B cell (primary cell): ENCODE measurements at regions not wholly inside any gene's neighbourhood (a gene's known extent, or its start where the extent isn't known, plus 50 kb on each side); places are given as distances from the start of the nearest gene placed in this dataset.

Experiments
- ATAC-seq: fragments of 200-7000 bp; cut with Tn5 transposase; one replicate; pipeline ENCODE4 v1.10.0; 2021; ENCODE audit warnings: low read depth, mild to moderate bottlenecking, moderate number of reproducible peaks, moderate library complexity
- CTCF ChIA-PET: fragments of 350-600 bp; sonication (Branson Sonifier 250); formaldehyde crosslinking; loops from one replicate; lab custom pipeline; 2021; ENCODE audit warnings: antibody characterized with exemption, inconsistent platforms; lab: Charles Lee
- POLR2A ChIA-PET: fragments of 350-600 bp; sonication (Branson Sonifier 250); formaldehyde crosslinking; loops from one replicate; lab custom pipeline; 2021; ENCODE audit warnings: antibody characterized with exemption; lab: Charles Lee
- DNase-seq: peaks from one replicate; pipeline ENCODE4 v3.0.0; 2013
- H2AFZ ChIP-seq: 2 replicates; pipeline ENCODE4 v1.6.1; 2012; ENCODE audit warnings: mild to moderate bottlenecking, low read depth, low read length; ENCODE audit not compliant: insufficient read depth, poor library complexity, severe bottlenecking
- H3K27ac ChIP-seq, 2 donors: 1 replicate in 1 of 2; 2 replicates in 1 of 2; pipeline ENCODE4 v1.5.1; 2012 to 2013; ENCODE audit warnings: low read length in 2 of 2, mild to moderate bottlenecking in 2 of 2, moderate library complexity in 1 of 2
- H3K27me3 ChIP-seq, 4 experiments: fragments of 200-600 bp in 1 of 4; sonication (generic) in 1 of 4; replicated peaks in 1 of 4; 1 replicate in 2 of 4; 2 replicates in 2 of 4; pipeline versions ENCODE4 v1.6.1 to v1.7.0; 2013 to 2016; ENCODE audit warnings: low read length in 3 of 4, mild to moderate bottlenecking in 2 of 4, mixed read lengths in 1 of 4, moderate library complexity in 1 of 4; ENCODE audit not compliant: insufficient read depth in 4 of 4, control insufficient read depth in 3 of 4; ENCODE audit errors: control extremely low read depth in 1 of 4
- H3K36me3 ChIP-seq, 2 experiments: replicated peaks in 1 of 2; 1 replicate in 1 of 2; 2 replicates in 1 of 2; pipeline versions ENCODE4 v1.6.1 to v1.7.1; 2013; ENCODE audit warnings: low read length in 1 of 2; ENCODE audit not compliant: insufficient read depth in 2 of 2, control insufficient read depth in 1 of 2; ENCODE audit errors: control extremely low read depth in 1 of 2, extremely low read depth in 1 of 2
- H3K4me1 ChIP-seq, 2 donors: fragments of 200-600 bp in 1 of 2; sonication (generic) in 1 of 2; 1 replicate in 1 of 2; 2 replicates in 1 of 2; pipeline versions ENCODE4 v1.5.1 to v1.6.1; 2013 to 2017; ENCODE audit warnings: low read length in 2 of 2; ENCODE audit not compliant: control insufficient read depth in 2 of 2, insufficient read depth in 2 of 2
- H3K4me2 ChIP-seq: replicated peaks from 2 replicates; pipeline ENCODE3; 2012; ENCODE audit warnings: mild to moderate bottlenecking, low read depth, low read length; ENCODE audit not compliant: poor library complexity, severe bottlenecking
- H3K4me3 ChIP-seq, 5 experiments: fragments of 200-600 bp in 1 of 5; sonication (generic) in 1 of 5; 1 replicate in 3 of 5; 2 replicates in 2 of 5; pipeline versions ENCODE4 v1.5.1 to v1.7.0; 2011 to 2016; ENCODE audit warnings: low read length in 4 of 5, mild to moderate bottlenecking in 4 of 5, low read depth in 2 of 5, control low read depth in 1 of 5, moderate library complexity in 1 of 5; ENCODE audit not compliant: insufficient read depth in 1 of 5; ENCODE audit errors: control extremely low read depth in 1 of 5, extremely low read depth in 1 of 5
- H3K79me2 ChIP-seq: fragments of 200-600 bp; sonication (generic); one replicate; pipeline ENCODE4 v1.6.0; 2016; ENCODE audit warnings: low read length; ENCODE audit not compliant: control insufficient read depth, insufficient read depth
- H3K9ac ChIP-seq: fragments of 200-600 bp; sonication (generic); 2 replicates; pipeline ENCODE4 v1.6.1; 2017; ENCODE audit warnings: mild to moderate bottlenecking, low read length, moderate library complexity
- H3K9me3 ChIP-seq, 3 donors: one replicate each; pipeline versions ENCODE4 v1.6.1 to v1.7.1; 2013; ENCODE audit warnings: low read length in 2 of 3; ENCODE audit not compliant: control insufficient read depth in 2 of 3, insufficient read depth in 1 of 3; ENCODE audit errors: control extremely low read depth in 1 of 3
- H4K20me1 ChIP-seq: 2 replicates; pipeline ENCODE4 v1.6.0; 2012; ENCODE audit warnings: mild to moderate bottlenecking, low read length; ENCODE audit not compliant: insufficient read depth, control insufficient read depth, poor library complexity, severe bottlenecking
- H3K27ac Mint-ChIP-seq: one replicate; pipeline ENCODE4 v1.8.0; 2021; ENCODE audit warnings: mixed read lengths
- H3K27me3 Mint-ChIP-seq: one replicate; pipeline ENCODE4 v1.8.0; 2021; ENCODE audit warnings: mixed read lengths
- H3K4me1 Mint-ChIP-seq: one replicate; pipeline ENCODE4 v1.8.0; 2021; ENCODE audit warnings: mixed read lengths
- H3K4me3 Mint-ChIP-seq: one replicate; pipeline ENCODE4 v1.8.0; 2021; ENCODE audit warnings: mixed read lengths
- H3K9me3 Mint-ChIP-seq: one replicate; pipeline ENCODE4 v1.8.0; 2022; ENCODE audit warnings: mixed read lengths; ENCODE audit not compliant: insufficient read depth
- CTCF ChIP-seq: fragments of 200-600 bp; IDR thresholded peaks from one replicate; pipeline ENCODE4 v1.8.0; 2022; ENCODE audit warnings: antibody characterized with exemption, mild to moderate bottlenecking
- EZH2 ChIP-seq: IDR thresholded peaks from 2 replicates; pipeline ENCODE4 v1.6.1; 2012; ENCODE audit warnings: borderline replicate concordance, low read depth, mild to moderate bottlenecking, moderate library complexity, low read length; ENCODE audit not compliant: insufficient read depth, poor library complexity, severe bottlenecking
- WGBS: methylation state at CpG from one replicate; pipeline ENCODE4 v1.1.5; 2013; ENCODE audit warnings: missing lambda C conversion rate; ENCODE audit not compliant: insufficient coverage; 5-methylcytosine and 5-hydroxymethylcytosine counted together
- intact Hi-C: fragments of 100-400 bp; cut with micrococcal nuclease; formaldehyde crosslinking; loops from one replicate; pipeline ENCODE4 v1.10.0; 2022

GRCh38 chr5:39762761-39763160 is 338.0 kb upstream of the DAB2 start:
- Histone ChIP-seq H3K79me2 (no peaks in the 10 kb centered on the region), H3K27ac (no peak overlapping the region), H2AFZ (no peak overlapping the region), H4K20me1 (no peaks in the 10 kb centered on the region), H3K4me2 (no peak overlapping the region), H3K4me3 (no peak overlapping the region), H3K27me3 (no peaks in the 10 kb centered on the region), H3K9ac (no peak overlapping the region), H3K36me3 (no peaks in the 10 kb centered on the region), H3K9me3 (no peaks in the 10 kb centered on the region), H3K4me1 (no peaks in the 10 kb centered on the region)
- no peaks in the 10 kb centered on the region for H3K4me1 Mint-ChIP-seq
- no peak overlapping the region for H3K27ac Mint-ChIP-seq
- H3K4me3 Mint-ChIP-seq: no peak overlapping the region
- TF ChIP-seq EZH2 (no peak), CTCF (no peak)
- POLR2A ChIA-PET: no interaction called here
- CTCF ChIA-PET: no interaction called here
- intact Hi-C loops: no loop called here
- H3K27me3 Mint-ChIP-seq: no peaks in the 10 kb centered on the region
- H3K9me3 Mint-ChIP-seq: no peaks in the 10 kb centered on the region
- ATAC-seq: no peak
- WGBS: no CpG with 5 or more reads among the region's 3 CpGs
- no peak for DNase-seq

- Histone ChIP-seq H3K9ac (no peak overlapping the region), H3K79me2 (no peaks in the 10 kb centered on the region), H3K36me3 (no peaks in the 10 kb centered on the region), H3K27ac (no peak overlapping the region), H3K27me3 (no peaks in the 10 kb centered on the region), H3K4me2 (no peak overlapping the region), H2AFZ (no peak overlapping the region), H4K20me1 (no peaks in the 10 kb centered on the region), H3K4me3 (no peak overlapping the region), H3K9me3 (no peaks in the 10 kb centered on the region), H3K4me1 (no peaks in the 10 kb centered on the region)
- TF ChIP-seq CTCF (no peak), EZH2 (no peak)
- no peaks in the 10 kb centered on the region for H3K9me3 Mint-ChIP-seq
- H3K4me1 Mint-ChIP-seq: no peaks in the 10 kb centered on the region
- no peaks in the 10 kb centered on the region for H3K27me3 Mint-ChIP-seq
- ChIA-PET POLR2A (no interaction called here), CTCF (no interaction called here)
- intact Hi-C loops: no loop called here
- ATAC-seq (no peak), DNase-seq (no peak)
- no peak overlapping the region for H3K4me3 Mint-ChIP-seq
- 95% methylated on average over 4 of the region's 10 CpGs for WGBS
- H3K27ac Mint-ChIP-seq: no peak overlapping the region
These were observed 336.6 kb upstream of the DAB2 start for GRCh38 chr5:39761199-39761950.
